GM19372 (cell line): ENCODE measurements at regions not wholly inside any gene's neighbourhood (a gene's known extent, or its start where the extent isn't known, plus 50 kb on each side); places are given as distances from the start of the nearest gene placed in this dataset.

ENCODE experiments used
- ATAC-seq: cut with Tn5 transposase; IDR thresholded peaks from one replicate; pipeline ENCODE4 v1.9.1; 2021; ENCODE audit warnings: mild to moderate bottlenecking, low read depth, moderate library complexity; ENCODE audit not compliant: unreplicated experiment

DNA sequence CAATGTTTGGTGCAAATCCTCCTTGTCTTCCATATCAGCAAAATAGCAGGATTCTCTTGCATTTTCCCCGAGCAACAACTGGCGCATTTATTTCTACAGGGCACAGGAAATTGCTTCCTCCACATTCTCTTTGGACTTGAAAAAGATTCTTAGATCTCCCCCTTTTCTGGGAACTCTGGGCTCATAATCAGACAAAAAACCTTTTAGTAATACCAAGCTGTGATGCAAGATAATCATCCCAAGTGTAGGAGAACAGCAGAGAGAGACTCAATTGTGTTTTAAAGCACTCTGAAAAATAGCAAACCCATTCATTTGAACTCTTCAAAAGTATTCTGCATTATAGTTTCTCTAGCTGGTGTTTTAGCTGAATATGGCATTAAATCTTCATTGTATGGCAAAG is 419.6 kb upstream of the NPVF start:
- ATAC-seq, result no peak

GRCh38 chr7:25652366-25652765 is 424.1 kb upstream of the NPVF start:
- no peak for ATAC-seq

DNA sequence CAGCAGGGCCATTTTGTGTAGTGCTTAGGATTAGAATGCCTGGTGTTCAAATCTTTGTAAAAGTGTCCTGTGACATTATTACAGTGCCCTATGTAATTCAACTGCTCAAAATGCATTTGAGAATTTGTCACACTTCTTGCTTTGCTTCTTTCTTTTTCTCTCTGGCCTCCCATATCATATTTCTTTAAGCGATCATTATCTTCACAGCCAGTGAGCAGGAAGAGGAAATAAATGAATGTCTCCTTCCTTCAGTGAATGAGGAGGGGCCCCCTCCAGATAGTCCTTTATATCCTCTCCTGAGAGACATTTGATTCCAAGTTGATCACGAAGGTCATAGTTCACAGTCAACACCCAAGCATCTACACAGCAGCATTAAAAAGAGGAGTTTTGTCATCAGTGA is 425.1 kb upstream of the NPVF start:
- no peak for ATAC-seq

DNA sequence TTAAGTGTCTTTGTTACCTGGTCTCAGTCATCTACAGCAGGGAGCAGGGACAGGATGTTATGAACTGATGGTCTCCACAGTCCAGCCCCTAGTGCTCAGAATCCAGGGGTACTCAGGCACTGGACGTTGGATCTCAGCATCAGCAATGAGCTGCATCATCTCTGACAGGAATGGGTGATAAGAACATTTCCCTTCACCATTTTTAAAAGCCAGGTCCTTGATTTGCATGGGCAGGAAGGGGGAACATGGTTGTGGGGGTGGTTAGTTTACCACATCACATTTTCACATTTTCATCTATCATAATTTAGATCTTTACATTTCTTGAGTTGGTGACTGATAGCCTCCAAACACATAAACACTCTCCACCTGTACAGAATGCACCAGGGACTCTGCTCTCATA is 427.8 kb upstream of the NPVF start:
- no peak for ATAC-seq

GRCh38 chr7:25656581-25657026 is 428.3 kb upstream of the NPVF start:
- ATAC-seq, result no peak

GRCh38 chr7:25658375-25658774 is 430.1 kb upstream of the NPVF start:
- no peak for ATAC-seq

GRCh38 chr7:25659841-25660240 is 431.6 kb upstream of the NPVF start:
- ATAC-seq, result no peak

DNA sequence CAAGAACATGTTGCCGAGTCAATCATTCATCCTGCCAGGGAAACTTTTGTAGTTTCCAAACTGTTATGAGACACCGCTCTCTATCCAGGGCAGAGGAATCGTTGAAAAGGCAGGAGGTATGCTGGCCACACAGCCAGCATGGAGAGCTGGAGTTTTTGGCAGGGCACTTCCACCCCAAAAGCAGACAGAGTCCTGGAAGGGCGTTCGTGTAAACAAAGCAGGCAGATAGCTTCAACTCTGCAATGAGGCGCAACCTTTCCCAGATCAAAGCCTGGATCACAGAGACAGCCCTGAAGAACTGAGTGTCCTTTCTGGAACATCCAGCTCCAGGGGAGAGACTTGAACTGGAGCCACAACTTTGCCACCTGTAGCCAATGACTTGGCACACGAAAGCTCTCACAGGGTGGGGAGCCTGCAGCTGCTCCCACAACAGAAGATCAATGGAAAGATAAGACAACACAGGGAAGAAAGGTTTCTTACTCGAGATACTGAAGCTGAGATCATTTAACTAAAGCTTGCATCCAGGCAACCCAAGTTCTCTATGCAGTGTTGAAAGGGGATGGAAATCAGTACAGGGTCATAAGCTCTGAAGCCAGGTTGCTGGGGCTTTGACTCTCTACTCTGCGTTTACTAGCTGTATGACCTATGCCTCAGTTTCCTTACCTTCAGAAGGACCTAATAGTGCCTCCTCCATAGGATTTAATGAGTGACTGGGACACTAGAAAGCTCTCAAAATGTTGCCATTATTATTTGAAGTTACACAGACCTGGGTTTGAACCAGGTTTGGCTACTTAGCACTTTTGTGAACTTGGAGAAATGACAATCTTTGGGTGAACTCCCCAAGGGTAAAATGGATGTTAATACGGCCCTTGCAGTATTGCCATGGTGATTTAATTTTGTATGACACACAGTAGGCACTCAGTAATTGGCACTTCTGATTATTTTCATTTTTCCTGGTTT is 434.8 kb upstream of the NPVF start:
- ATAC-seq, result no peak

DNA sequence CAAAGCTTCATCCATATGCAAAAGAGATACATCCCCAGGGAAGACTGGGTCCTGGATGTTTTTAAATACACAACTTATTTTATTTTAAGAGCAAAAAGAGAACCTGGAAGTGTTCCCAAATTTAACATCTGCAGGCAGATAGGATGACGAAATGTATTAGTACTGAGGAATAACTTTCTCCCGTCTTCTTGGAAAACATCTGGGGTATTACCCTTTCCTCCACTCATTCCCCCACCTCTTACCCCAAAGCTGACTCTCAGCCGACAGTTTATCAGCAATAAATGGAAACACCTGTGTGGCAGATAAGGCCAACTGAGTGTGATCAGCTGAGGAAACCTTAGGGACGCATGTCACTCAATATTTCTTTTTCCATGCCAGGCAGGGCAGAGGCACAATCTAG is 435.6 kb upstream of the NPVF start:
- ATAC-seq, result no peak

GRCh38 chr7:25664593-25664992 is 436.3 kb upstream of the NPVF start:
- no peak for ATAC-seq

GRCh38 chr7:25665374-25665773 is 437.1 kb upstream of the NPVF start:
- ATAC-seq, result no peak

GRCh38 chr7:25665903-25666670 is 437.8 kb upstream of the NPVF start:
- no peak for ATAC-seq

DNA sequence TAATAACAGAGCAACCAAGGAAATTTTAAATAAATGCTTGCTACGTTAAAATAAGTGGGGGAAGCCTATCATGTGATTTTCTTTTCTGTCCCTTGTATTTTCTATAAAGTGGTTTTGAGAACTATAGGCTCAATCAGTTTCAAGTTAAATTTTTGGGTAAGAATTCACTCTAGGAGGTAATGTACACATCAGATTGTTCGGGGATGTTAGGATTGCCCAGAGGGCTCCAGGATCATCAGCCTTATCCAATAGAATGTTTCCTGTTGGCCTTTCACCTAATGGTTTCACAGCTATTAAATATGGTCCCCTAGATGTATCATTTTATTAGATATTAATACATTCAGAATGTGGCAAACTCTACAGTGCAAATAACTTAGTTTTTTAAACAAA is 438.4 kb upstream of the NPVF start:
- ATAC-seq, result no peak

- no peak for ATAC-seq
These were observed 441.0 kb upstream of the NPVF start for GRCh38 chr7:25669281-25669781.

DNA sequence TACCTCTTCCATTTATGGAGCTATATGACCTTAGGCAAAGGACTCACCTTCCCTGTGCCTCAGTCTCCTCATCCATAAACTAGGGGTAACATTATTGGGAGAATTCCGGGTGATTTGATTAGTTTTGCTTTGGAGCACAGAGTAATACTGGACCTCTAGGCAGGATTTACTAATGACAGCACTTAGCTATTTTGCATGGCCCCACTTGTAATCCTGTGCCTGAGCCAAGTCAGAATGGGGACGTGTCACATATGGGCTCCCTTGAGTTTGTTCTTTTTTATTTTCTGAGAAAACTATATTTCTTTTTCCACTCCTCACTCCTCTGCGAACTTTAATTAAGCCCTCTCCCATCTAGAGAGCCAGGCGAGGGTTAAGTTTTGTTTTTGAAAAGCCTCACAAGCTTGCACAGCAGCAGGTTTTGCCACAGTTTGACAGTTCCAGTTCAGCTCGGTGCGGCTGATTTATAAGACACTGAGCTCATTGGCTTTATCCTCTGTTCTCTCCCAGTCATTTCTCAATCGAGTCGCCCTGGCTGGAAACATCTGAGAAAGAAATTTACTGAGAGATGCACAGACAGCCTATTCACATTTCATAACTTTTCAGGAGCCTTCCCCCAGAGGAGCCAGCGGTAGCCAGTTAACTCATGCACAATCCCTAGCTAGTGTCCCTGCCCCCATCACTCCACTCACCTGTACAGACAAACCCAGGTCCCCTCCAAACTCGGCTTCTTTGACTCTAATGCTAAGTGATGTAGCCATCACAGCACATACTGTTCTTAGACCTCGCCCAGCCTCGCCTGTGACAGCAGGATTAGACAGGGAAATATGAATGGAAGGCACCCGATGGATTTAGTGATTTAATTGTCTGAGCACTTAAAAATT is 441.9 kb upstream of the NPVF start:
- ATAC-seq, result no peak

GRCh38 chr7:25671111-25671510 is 442.8 kb upstream of the NPVF start:
- ATAC-seq, result no peak

GRCh38 chr7:25672496-25672895 is 444.2 kb upstream of the NPVF start:
- no peak for ATAC-seq

DNA sequence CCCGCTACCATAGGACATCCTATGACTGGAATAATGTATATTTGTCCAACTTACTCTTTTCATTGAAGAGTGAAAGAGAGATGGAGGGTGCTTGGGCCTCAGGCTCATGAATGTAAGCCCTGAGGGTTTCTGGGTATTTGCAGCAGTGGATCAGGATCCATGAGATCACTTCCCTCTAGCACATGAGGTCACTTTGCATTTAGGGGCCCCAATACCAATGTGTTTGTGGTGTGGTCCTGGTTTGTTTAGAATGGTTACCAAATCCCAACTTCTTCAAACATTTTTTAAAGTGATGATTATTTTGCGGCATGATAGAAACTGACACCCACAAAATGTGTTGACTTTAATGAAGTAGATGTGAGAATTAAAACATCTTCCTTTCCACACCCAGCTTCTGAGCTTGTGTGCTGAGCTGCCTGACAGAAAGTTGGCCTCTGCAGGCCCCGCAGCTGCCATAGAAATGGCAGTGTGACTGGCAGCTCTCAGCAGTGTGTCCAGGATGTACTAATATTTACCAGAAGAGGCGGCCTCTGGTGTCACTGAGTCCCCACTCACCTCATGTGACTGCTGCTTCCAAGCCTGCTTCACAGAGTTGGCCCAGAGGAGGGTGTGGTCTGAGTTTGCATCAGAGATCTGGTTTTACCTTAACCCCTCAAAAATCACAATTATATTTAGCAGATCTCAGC is 447.6 kb upstream of the NPVF start:
- no peak for ATAC-seq

- ATAC-seq, result no peak
These were observed 449.3 kb upstream of the NPVF start for GRCh38 chr7:25677595-25677994.

DNA sequence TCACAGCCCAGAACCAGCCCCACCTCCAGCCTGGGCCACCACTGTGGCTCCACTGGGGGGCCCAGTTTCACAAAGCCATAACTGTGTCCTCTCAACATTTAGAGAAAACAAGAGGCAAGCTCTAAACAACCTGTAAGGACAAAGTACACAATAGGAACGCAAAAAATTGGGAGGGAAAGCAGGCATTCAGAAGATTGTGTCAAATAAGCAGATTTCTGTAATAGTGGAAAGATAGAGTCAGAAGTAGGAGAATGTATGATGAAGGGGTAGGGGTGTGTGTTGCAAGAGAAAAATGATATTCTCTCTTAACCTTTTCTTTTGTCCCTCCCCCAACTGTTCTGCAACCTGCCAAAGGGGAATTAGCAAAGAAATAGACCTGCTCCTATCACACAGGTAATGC is 449.9 kb upstream of the NPVF start:
- no peak for ATAC-seq
